Endothelial cell of umbilical vein (primary cell): ENCODE measurements at regions not wholly inside any gene's neighbourhood (a gene's known extent, or its start where the extent isn't known, plus 50 kb on each side); places are given as distances from the start of the nearest gene placed in this dataset.

ENCODE experiments used
- CTCF ChIP-seq, 2 donors: IDR thresholded peaks; 1 replicate in 1 of 2; 2 replicates in 1 of 2; pipeline ENCODE4 v1.5.1; 2011; ENCODE audit warnings: low read length in 2 of 2, mild to moderate bottlenecking in 2 of 2, moderate library complexity in 2 of 2, control low read depth in 1 of 2, inconsistent platforms in 1 of 2, low read depth in 1 of 2; ENCODE audit not compliant: insufficient read depth in 1 of 2; ENCODE audit errors: extremely low read depth in 1 of 2
- EZH2 ChIP-seq: IDR thresholded peaks from 2 replicates; pipeline ENCODE4 v1.6.1; 2012; ENCODE audit warnings: borderline replicate concordance, low read depth, mild to moderate bottlenecking, moderate library complexity, low read length, inconsistent platforms; ENCODE audit not compliant: severe bottlenecking
- FOS ChIP-seq: IDR thresholded peaks from 2 replicates; pipeline ENCODE4 v1.6.1; 2011; ENCODE audit warnings: mild to moderate bottlenecking, low read length, moderate library complexity, borderline replicate concordance; ENCODE audit not compliant: insufficient read depth
- GATA2 ChIP-seq: IDR thresholded peaks from 2 replicates; pipeline ENCODE4 v1.7.0; 2011; ENCODE audit warnings: low read depth, mild to moderate bottlenecking, moderate library complexity, mixed read lengths, low read length; ENCODE audit not compliant: insufficient read length, insufficient read depth
- JUN ChIP-seq: IDR thresholded peaks from 2 replicates; pipeline ENCODE4 v1.6.1; 2011; ENCODE audit warnings: borderline replicate concordance, low read depth; ENCODE audit not compliant: insufficient read length, insufficient read depth
- MAX ChIP-seq: IDR thresholded peaks from 2 replicates; pipeline ENCODE4 v1.6.1; 2011; ENCODE audit not compliant: insufficient read depth, insufficient read length
- MYC ChIP-seq: IDR thresholded peaks from one replicate; pipeline ENCODE4 v1.6.1; 2011; ENCODE audit warnings: mild to moderate bottlenecking, low read depth, low read length
- POLR2A ChIP-seq: IDR thresholded peaks from 2 replicates; pipeline ENCODE4 v1.6.1; 2012; ENCODE audit warnings: low read depth, mild to moderate bottlenecking, control low read depth, low read length
- POLR2AphosphoS5 ChIP-seq: IDR thresholded peaks from 2 replicates; pipeline ENCODE4 v1.6.1; 2012; ENCODE audit warnings: low read depth, mild to moderate bottlenecking, control low read depth, low read length, moderate library complexity; ENCODE audit not compliant: insufficient read depth

GRCh38 chr15:100769975-100770340 lies 109.7 kb upstream of the ALDH1A3 start:
- no peak for TF ChIP-seq CTCF (IDR thresholded peaks at IDR 0.05; ENCODE audit: extremely low read depth in 1 of 2, insufficient read depth in 1 of 2, low read depth in 1 of 2, low read length in 2 of 2)
- no peak for TF ChIP-seq POLR2A
- TF ChIP-seq POLR2AphosphoS5: no peak
- TF ChIP-seq MYC: no peak
- no peak for TF ChIP-seq EZH2
- no peak for TF ChIP-seq JUN
- no peak for TF ChIP-seq FOS
- TF ChIP-seq MAX: no peak
- TF ChIP-seq GATA2: no peak
